ENCODE measurements at regions not wholly inside any gene's neighbourhood (a gene's known extent, or its start where the extent isn't known, plus 50 kb on each side); places are given as distances from the start of the nearest gene placed in this dataset.

- DNase-seq = peak; percentile 54
Observed at GRCh38 chr15:95267481-95267880, 1036.1 kb downstream of the MCTP2 start.

- no peak for DNase-seq
Observed at GRCh38 chr15:95269242-95270183, 1038.2 kb downstream of the MCTP2 start.

GRCh38 chr15:95274101-95274500 is 1042.7 kb downstream of the MCTP2 start:
- DNase-seq = no peak

- DNase-seq = peak; percentile 86
Observed at GRCh38 chr15:95277266-95277665, 1045.9 kb downstream of the MCTP2 start.

GRCh38 chr15:95278532-95279245 is 1047.3 kb downstream of the MCTP2 start:
- no peak for DNase-seq

GRCh38 chr15:95279277-95280019 is 1048.1 kb downstream of the MCTP2 start:
- DNase-seq = no peak

GRCh38 chr15:95280711-95281110 is 1049.3 kb downstream of the MCTP2 start:
- no peak for DNase-seq

GRCh38 chr15:95281470-95281869 is 1049.0 kb upstream of the NR2F2 start:
- DNase-seq = no peak

GRCh38 chr15:95284492-95284891 is 1046.0 kb upstream of the NR2F2 start:
- DNase-seq = no peak

GRCh38 chr15:95284933-95285421 is 1045.5 kb upstream of the NR2F2 start:
- DNase-seq = peak; percentile 77

GRCh38 chr15:95286352-95286880 is 1044.1 kb upstream of the NR2F2 start:
- no peak for DNase-seq

GRCh38 chr15:95287720-95288103 is 1042.8 kb upstream of the NR2F2 start:
- no peak for DNase-seq

- DNase-seq = no peak
Observed at GRCh38 chr15:95288626-95289025, 1041.9 kb upstream of the NR2F2 start.

GRCh38 chr15:95290176-95290974 is 1040.1 kb upstream of the NR2F2 start:
- DNase-seq = no peak

GRCh38 chr15:95291898-95292472 is 1038.5 kb upstream of the NR2F2 start:
- peak; percentile 43 for DNase-seq

GRCh38 chr15:95292785-95293450 is 1037.6 kb upstream of the NR2F2 start:
- no peak for DNase-seq

GRCh38 chr15:95293456-95294031 is 1037.0 kb upstream of the NR2F2 start:
- DNase-seq = no peak

GRCh38 chr15:95295363-95295762 is 1035.1 kb upstream of the NR2F2 start:
- no peak for DNase-seq

GRCh38 chr15:95295896-95296625 is 1034.4 kb upstream of the NR2F2 start:
- peak; percentile 92 for DNase-seq

GRCh38 chr15:95296643-95297042 is 1033.9 kb upstream of the NR2F2 start:
- no peak for DNase-seq

Measured in fibroblast of skin of right quadriceps (primary cell).